ENCODE measurements at regions not wholly inside any gene's neighbourhood (a gene's known extent, or its start where the extent isn't known, plus 50 kb on each side); places are given as distances from the start of the nearest gene placed in this dataset.

DNA sequence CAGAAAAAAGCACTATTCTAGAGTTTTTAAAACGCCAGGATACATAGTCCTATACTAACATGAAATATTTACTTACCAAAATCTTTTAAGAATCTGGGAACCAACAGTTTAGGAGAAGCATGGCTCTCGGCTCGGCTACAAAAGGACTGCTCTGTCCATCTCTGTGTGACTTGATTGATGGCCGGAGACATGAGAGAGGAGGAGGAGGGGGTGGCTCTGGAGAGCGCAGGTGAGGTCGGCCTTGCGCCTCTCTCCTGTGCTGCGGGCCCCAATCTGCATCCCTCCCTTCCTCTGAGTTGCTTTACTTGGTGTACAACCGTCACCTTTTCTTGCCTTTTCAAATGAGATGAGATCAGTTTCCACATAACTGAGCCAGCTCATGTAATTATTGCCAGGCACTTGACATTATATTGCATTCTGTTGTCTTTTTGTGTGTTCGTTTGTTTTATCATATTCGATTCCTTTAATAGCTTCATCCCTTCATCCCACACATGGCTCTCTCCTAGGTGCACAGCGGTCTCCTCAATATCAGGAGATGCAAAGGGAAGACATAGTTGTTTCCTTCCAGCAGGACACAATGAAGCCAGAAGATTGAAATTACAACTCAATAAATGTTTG is 87.8 kb upstream of the KLF6 start:
- no peak for TF ChIP-seq CTCF (IDR thresholded peaks at IDR 0.05; ENCODE audit: poor library complexity)
- TF ChIP-seq EZH2phosphoT487 (IDR thresholded peaks at IDR 0.05; ENCODE audit: low read depth, severe bottlenecking, unreplicated experiment), result no peak
